K562 (cell line): ENCODE measurements at regions not wholly inside any gene's neighbourhood (a gene's known extent, or its start where the extent isn't known, plus 50 kb on each side); places are given as distances from the start of the nearest gene placed in this dataset.

Source experiments
- ATAC-seq: fragments of 200-7000 bp; cut with Tn5 transposase; 3 replicates; pipeline ENCODE4 v1.9.1; 2020; ENCODE audit warnings: moderate library complexity
- BruUV-seq: library from RNA; stranded (reverse); fragments of 400-500 nt; replicated peaks from 2 replicates; lab custom pipeline; 2021; lab: Mats Ljungman, UMichigan
- CTCF ChIA-PET: fragments of 300-600 bp; formaldehyde crosslinking; extraction: SDS; loops from one replicate; lab custom pipeline; 2021; ENCODE audit warnings: low intra/inter-chr PET ratio; lab: Yijun Ruan, JAX
- POLR2A ChIA-PET: fragments of 300-600, 350-650 bp; sonication (Branson Sonifier 250); formaldehyde crosslinking; extraction: SDS; loops from one replicate; lab custom pipeline; 2021; ENCODE audit warnings: antibody characterized with exemption, inconsistent platforms; lab: Yijun Ruan, JAX
- DNase-seq, 4 experiments: peaks; one replicate each; pipeline versions ENCODE4 v3.0.0 to v3.0.0-alpha.2; 2011 to 2018; ENCODE audit warnings: low spot score in 3 of 4, mixed read lengths in 3 of 4; ENCODE audit errors: extremely low read depth in 1 of 4
- FAIRE-seq: peaks from 2 replicates; lab custom pipeline; 2011; peaks lifted over from hg19 to GRCh38; lab: Jason Lieb, UNC
- H2AFZ ChIP-seq: 2 replicates; pipeline ENCODE4 v1.6.0; 2011; ENCODE audit warnings: low read depth, low read length, control low read depth, inconsistent platforms
- H3K27ac ChIP-seq: fragments of 200-600 bp; 3 replicates; pipeline ENCODE4 v1.8.0; 2011; ENCODE audit warnings: low read depth, mild to moderate bottlenecking, control low read depth, inconsistent platforms, low read length, moderate library complexity, mixed read lengths; ENCODE audit errors: extremely low read depth
- H3K27me3 ChIP-seq, 2 experiments: fragments of 300-600 bp in 1 of 2; 2 replicates in 1 of 2; 3 replicates in 1 of 2; pipeline versions ENCODE4 v1.6.0 to v1.8.0; 2011; ENCODE audit warnings: inconsistent platforms in 2 of 2, low read length in 2 of 2, mild to moderate bottlenecking in 1 of 2, mixed read lengths in 1 of 2, moderate library complexity in 1 of 2; ENCODE audit not compliant: control insufficient read depth in 2 of 2, insufficient read depth in 2 of 2
- H3K36me3 ChIP-seq: fragments of 300-600 bp; 3 replicates; pipeline ENCODE4 v1.8.0; 2011; ENCODE audit warnings: mild to moderate bottlenecking, low read length, inconsistent platforms; ENCODE audit not compliant: control insufficient read depth, insufficient read depth
- H3K4me1 ChIP-seq, 2 experiments: fragments of 200-600 bp in 1 of 2; replicated peaks in 1 of 2; 2 replicates in 1 of 2; 3 replicates in 1 of 2; pipeline versions ENCODE4 v1.5.1 to v1.8.0; 2011; ENCODE audit warnings: inconsistent platforms in 2 of 2, low read length in 2 of 2, mild to moderate bottlenecking in 1 of 2, mixed read lengths in 1 of 2, moderate library complexity in 1 of 2; ENCODE audit not compliant: control insufficient read depth in 2 of 2, insufficient read depth in 2 of 2
- H3K4me2 ChIP-seq: 2 replicates; pipeline ENCODE4 v1.6.1; 2011; ENCODE audit warnings: low read length, control low read depth, inconsistent platforms, mixed read lengths; ENCODE audit not compliant: insufficient read depth
- H3K4me3 ChIP-seq: fragments of 200-600 bp; sonication (generic), shearing (Covaris generic); 2 replicates; pipeline ENCODE4 v1.5.1; 2016; ENCODE audit warnings: control low read depth, inconsistent platforms
- H3K79me2 ChIP-seq: fragments of 200-600 bp; 3 replicates; pipeline ENCODE4 v1.8.0; 2011; ENCODE audit warnings: low read length, inconsistent platforms; ENCODE audit not compliant: control insufficient read depth, insufficient read depth
- H3K9ac ChIP-seq, 2 experiments: 2 replicates each; pipeline versions ENCODE4 v1.6.0 to v1.6.1; 2011; ENCODE audit warnings: low read depth in 2 of 2, low read length in 2 of 2, control low read depth in 1 of 2, inconsistent platforms in 1 of 2, mild to moderate bottlenecking in 1 of 2, mixed read lengths in 1 of 2; ENCODE audit not compliant: insufficient read depth in 1 of 2
- H3K9me1 ChIP-seq: one replicate; pipeline ENCODE4 v1.6.0; 2011; ENCODE audit warnings: inconsistent platforms, mild to moderate bottlenecking, low read length, moderate library complexity; ENCODE audit not compliant: control insufficient read depth, insufficient read depth
- H3K9me3 ChIP-seq: replicated peaks from 2 replicates; pipeline ENCODE4 v1.5.1; 2011; ENCODE audit warnings: low read depth, low read length, inconsistent platforms; ENCODE audit not compliant: control insufficient read depth, insufficient read depth
- H4K20me1 ChIP-seq: replicated peaks from 2 replicates; pipeline ENCODE4 v1.6.1; 2011; ENCODE audit warnings: low read length, inconsistent platforms, mixed read lengths; ENCODE audit not compliant: control insufficient read depth, insufficient read depth
- CAMTA2 ChIP-seq: fragments of 250-450 bp; sonication (Bioruptor Pico); conservative IDR thresholded peaks from 2 replicates; pipeline ENCODE4 v1.5.1; 2022
- DPF2 ChIP-seq: fragments of 450-650 bp; IDR thresholded peaks from 2 replicates; pipeline ENCODE4 v1.6.1; 2016
- FIP1L1 ChIP-seq: fragments of 200-400 bp; formaldehyde crosslinking; IDR thresholded peaks from 2 replicates; pipeline ENCODE4 v1.6.1; 2018; ENCODE audit warnings: mild to moderate bottlenecking, low read depth, low read length; ENCODE audit not compliant: poor library complexity, severe bottlenecking
- NCOR1 ChIP-seq: fragments of 450-650 bp; IDR thresholded peaks from 2 replicates; pipeline ENCODE4 v1.6.1; 2016; ENCODE audit warnings: mild to moderate bottlenecking, moderate library complexity
- PTBP1 ChIP-seq: fragments of 200-400 bp; formaldehyde crosslinking; IDR thresholded peaks from 2 replicates; pipeline ENCODE4 v1.6.1; 2017; ENCODE audit warnings: low read depth, low read length
- SP2 ChIP-seq: IDR thresholded peaks from 2 replicates; pipeline ENCODE4 v1.6.1; 2011; ENCODE audit warnings: mild to moderate bottlenecking, low read depth, low read length, moderate library complexity; ENCODE audit not compliant: poor library complexity, severe bottlenecking; ENCODE audit errors: extremely low read depth
- SRSF7 ChIP-seq: fragments of 200-400 bp; formaldehyde crosslinking; optimal IDR thresholded peaks from 2 replicates; pipeline ENCODE3; 2017; ENCODE audit warnings: mild to moderate bottlenecking, low read depth, low read length
- ZBTB8A ChIP-seq: fragments of 450-650 bp; IDR thresholded peaks from 2 replicates; pipeline ENCODE4 v1.6.1; 2018; ENCODE audit warnings: mild to moderate bottlenecking, moderate library complexity; ENCODE audit not compliant: partially characterized antibody
- WGBS: fragments of 100-300 bp; shearing (Covaris generic); methylation state at CpG from one replicate; pipeline ENCODE4 v1.1.6; 2016; ENCODE audit warnings: low coverage, mixed read lengths; ENCODE audit not compliant: insufficient coverage; ENCODE audit errors: missing lambda C conversion rate; 5-methylcytosine and 5-hydroxymethylcytosine counted together
- in situ Hi-C: fragments of 300-500 bp; cut with MboI; formaldehyde crosslinking; loops from 4 replicates; pipeline ENCODE4 v1.15.0; 2018; ENCODE audit warnings: inconsistent platforms, mixed read lengths
- intact Hi-C: fragments of 100-400 bp; cut with micrococcal nuclease; formaldehyde crosslinking; loops from 2 replicates; pipeline ENCODE4 v1.14.2; 2022

DNA sequence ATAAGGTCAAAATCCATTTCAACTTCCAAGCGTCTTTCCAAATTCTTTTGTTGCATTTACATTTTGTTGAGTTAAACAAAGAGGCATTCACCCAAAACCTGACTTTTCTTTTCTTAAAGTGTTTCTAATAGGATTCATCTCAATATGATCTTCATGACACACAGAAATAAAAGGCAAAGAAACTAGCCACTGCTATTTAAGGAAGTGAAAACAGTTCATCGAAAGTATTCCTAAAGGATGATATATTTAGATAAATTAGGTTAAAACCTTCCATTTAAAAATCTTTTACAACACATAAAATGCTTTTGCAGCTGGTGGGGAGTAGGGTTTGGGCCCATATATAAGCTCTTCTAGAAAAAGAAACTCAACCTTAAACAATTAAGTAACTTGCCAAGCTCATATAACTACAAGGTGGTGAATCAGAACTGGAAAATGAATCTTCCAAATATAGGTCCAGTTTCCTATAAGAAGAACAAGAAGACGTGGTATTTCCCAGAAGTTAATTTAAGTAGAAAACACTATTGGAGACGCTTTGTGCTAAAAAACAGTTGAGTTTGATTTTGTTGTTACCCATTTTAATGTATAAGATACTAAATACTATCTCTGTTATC is 336.0 kb upstream of the HNRNPA3 start:
- ChIA-PET POLR2A (interaction anchor here (0.7 kb wide), 1 partner anchor 216 kb away, joined by 3 read pairs; no protein-coding TSS in a partner anchor), CTCF (no interaction called here)
- in situ Hi-C loops = no loop called here
- no peak overlapping the region for H3K27ac ChIP-seq
- no peaks in the 10 kb centered on the region for H3K4me1 ChIP-seq
- no peaks in the 10 kb centered on the region for H4K20me1 ChIP-seq
- H3K27me3 ChIP-seq = no peaks in the 10 kb centered on the region
- no peak overlapping the region for H3K9ac ChIP-seq
- intact Hi-C loops = no loop called here
- H3K4me3 ChIP-seq = no peak overlapping the region
- H3K79me2 ChIP-seq = no peaks in the 10 kb centered on the region
- no peak overlapping the region for H2AFZ ChIP-seq
- no peak overlapping the region for H3K4me2 ChIP-seq
- no peak for DNase-seq
- H3K9me3 ChIP-seq = no peaks in the 10 kb centered on the region
- TF ChIP-seq SRSF7 (no peak), ZBTB8A (no peak), NCOR1 (no peak), DPF2 (no peak), FIP1L1 (no peak), SP2 (no peak), CAMTA2 (CRISPR knock-in tag) (no peak), PTBP1 (no peak)
- ATAC-seq = no peak
- 3% methylated on average over 4 of the region's 4 CpGs for WGBS
- no peaks in the 10 kb centered on the region for H3K36me3 ChIP-seq
- no TSS peak for BruUV-seq
- no peak for FAIRE-seq
- H3K9me1 ChIP-seq = no peaks in the 10 kb centered on the region
